HuH-7.5 (cell line): ENCODE measurements at regions not wholly inside any gene's neighbourhood (a gene's known extent, or its start where the extent isn't known, plus 50 kb on each side); places are given as distances from the start of the nearest gene placed in this dataset.

ENCODE experiments used
- DNase-seq: peaks from one replicate; pipeline ENCODE4 v3.0.0; 2011; ENCODE audit warnings: low spot score

DNA sequence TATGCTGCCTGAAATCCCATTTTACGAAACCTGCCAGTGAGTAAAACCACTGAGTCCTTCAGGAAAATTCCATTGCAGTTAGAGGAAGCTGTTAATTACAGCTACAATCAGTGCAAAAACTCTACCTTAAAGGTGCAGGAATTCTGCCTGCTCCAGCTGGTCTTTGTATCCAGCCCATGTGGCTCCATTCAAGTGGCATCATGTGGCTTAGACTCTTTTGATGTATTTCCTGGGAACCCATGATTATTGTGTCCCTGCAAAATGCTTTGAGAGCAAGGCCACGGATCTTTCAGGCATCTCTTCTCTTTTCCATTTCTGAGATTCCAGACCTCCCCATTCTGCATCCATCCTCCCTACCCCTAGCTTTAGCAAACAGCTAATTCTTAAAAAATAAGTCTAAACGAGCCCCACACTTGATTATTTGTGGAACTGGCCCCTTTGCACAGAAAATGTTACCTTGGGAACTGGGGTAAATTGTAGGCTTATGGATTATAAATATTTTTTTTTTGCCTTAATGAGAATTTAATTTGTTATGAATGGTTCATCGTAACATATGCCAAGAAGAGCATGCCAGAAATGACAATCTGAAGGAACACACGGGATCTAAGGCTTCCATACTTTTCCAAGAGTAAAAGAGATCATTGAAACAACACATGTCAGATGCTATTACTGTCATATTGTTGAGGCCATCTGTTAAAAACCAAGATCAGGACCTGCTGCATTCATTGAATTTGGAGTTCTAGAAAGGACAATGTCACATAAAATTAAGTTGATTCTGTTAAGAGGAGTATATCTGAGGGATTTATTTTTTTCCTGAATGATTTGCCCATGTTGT lies 144.6 kb downstream of the TPH2 start:
- DNase-seq, result no peak

DNA sequence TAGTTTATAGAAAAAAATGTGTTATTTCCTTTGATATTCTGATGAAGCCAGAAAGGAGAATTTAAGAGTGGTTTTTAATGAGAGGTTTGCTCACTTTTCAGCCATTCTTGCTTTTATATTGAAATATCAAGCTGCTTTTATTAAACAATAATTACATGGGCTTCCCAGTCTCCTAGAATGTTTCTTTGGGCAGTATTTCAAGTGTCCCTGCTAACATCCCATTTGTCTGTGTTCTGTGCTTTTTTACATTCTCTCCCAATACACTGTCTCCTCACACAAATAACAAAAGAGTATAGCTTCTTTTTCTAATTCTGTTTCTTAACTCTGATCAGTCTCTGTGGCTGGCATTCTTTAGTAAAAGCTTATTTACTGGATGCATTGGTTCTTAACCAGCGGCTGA lies 145.4 kb downstream of the TPH2 start:
- no peak for DNase-seq

DNA sequence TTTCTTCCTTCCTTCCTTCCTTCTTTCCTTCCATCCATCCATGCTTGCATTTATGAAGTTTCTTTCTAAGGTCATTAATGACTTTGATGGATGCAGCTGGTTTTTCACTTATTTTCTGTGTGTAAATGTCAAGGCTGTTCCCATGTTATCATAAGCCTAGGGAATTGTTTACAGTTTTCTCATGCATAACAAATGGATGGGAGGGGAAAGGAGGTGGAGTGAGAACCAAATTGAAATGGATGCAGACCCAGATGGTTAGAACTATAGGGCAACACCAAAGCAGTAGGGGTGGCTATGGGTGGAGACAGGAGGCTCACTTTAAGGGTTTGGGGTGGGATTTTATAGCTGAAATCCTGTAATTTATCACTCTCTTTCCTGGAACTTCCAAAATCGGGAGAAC lies 146.2 kb downstream of the TPH2 start:
- DNase-seq, result no peak

DNA sequence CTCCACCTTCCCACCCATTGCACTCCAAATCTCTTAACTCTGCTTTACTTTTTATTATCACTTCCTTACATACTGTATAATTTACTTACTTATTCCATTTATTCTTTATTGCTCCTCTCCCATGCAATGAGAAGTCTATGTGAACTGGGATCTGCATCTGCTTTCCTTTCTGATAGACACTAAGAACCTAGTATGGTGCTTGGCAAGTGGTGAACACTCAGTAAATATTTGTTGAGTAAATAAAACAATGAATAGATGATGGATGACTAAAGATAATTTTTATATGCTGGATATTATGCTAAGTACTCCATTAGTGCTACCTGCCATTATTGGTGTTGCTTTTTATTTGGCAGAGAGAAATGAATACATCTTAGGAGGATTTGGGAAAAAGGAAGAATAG lies 151.0 kb downstream of the TPH2 start:
- no peak for DNase-seq

- DNase-seq, result no peak
Observed at GRCh38 chr12:72093424-72093823, 154.8 kb downstream of the TPH2 start.

DNA sequence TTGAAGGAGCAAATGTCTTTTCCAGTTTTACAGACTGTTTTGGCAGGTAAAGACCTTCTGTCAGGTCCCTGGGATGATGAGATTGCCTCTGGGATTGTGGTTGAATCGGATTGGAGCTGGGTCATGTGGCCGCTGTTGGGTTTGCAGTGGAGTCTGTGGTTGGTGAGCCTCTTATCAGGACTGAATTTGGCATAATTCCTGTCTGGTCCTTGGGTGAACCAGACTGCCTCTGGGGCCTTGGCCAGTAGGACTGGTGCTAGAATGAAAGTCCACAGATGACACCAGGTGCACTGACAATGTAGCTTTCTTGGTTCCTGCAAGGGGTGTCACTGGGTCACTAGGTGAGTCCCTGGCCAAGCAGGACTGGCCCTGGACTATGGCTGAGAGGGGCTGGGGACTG lies 155.3 kb downstream of the TPH2 start:
- no peak for DNase-seq

- DNase-seq, result no peak
Observed at GRCh38 chr12:72094490-72094889, 155.8 kb downstream of the TPH2 start.

GRCh38 chr12:72095025-72095424 lies 156.4 kb downstream of the TPH2 start:
- no peak for DNase-seq

GRCh38 chr12:72098622-72099021 lies 160.0 kb downstream of the TPH2 start:
- DNase-seq, result no peak

- no peak for DNase-seq
Observed at GRCh38 chr12:72100854-72101253, 162.2 kb downstream of the TPH2 start.

- no peak for DNase-seq
Observed at GRCh38 chr12:72102150-72102549, 163.5 kb downstream of the TPH2 start.

- DNase-seq, result no peak
Observed at GRCh38 chr12:72105849-72106248, 166.3 kb upstream of the TRHDE start.

GRCh38 chr12:72110937-72111650 lies 161.1 kb upstream of the TRHDE start:
- DNase-seq, result no peak

GRCh38 chr12:72111706-72112105 lies 160.5 kb upstream of the TRHDE start:
- no peak for DNase-seq

DNA sequence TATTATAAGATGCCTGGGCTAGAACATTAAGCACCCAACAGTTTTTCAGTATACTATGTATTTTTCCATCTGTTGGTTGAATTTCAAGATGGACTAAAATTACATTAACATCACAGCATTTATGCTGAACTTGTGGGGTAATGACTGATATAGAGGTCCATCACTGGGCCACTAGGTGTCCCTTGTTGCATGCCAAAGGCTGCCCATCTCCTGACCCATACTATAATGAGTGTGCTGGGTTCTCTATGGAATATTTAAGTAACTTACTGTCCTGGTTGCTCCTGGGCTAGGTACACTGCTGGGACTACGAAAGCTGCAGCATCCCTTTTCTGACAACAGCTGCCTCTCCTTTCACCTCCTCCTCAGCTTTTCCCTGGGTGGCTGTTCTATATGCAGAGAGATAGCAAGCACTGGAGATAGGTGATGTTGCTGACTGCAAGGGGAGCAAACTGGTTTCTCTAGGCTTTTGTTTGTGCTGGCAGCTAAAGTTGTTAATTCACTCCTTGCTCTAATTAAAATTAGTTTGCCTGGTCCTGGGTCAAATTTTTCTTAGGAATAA lies 138.6 kb upstream of the TRHDE start:
- no peak for DNase-seq

DNA sequence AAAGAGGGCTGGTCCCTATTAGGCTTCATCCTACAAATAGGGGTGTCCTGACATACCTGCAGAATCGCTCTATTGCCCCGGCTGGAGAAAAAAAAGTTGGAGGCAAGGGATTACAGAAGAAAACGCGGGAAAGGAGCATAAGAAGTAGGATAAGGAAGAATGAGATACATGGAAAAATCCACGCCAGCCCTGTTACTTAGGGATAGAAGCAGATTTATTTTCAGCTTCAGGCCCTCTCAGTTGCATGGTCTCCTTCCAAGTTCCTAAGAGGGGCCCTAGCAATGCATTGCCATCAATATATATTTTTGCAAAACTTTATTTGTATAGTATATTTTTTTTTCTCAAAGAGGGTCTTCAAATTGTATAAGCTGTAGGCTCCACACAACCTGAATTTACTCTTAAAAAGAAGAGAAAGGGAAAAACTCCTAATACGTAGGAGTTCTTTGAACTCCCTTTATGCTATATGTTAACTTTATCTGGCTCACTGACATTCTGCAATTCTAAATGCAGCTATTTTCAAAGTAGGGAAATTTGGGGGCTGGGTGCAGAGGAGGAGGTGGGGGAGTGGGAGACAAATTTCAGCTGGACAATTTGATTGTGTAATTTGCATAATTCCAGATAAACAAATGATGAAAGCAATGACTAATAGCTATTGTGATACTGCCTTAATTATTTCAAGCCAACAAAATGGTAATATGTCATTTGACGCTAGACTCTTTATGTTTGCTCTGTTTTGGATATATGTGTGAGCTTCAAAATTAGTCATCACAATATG lies 137.7 kb upstream of the TRHDE start:
- no peak for DNase-seq

- DNase-seq, result no peak
Observed at GRCh38 chr12:72135021-72135301, 137.2 kb upstream of the TRHDE start.

DNA sequence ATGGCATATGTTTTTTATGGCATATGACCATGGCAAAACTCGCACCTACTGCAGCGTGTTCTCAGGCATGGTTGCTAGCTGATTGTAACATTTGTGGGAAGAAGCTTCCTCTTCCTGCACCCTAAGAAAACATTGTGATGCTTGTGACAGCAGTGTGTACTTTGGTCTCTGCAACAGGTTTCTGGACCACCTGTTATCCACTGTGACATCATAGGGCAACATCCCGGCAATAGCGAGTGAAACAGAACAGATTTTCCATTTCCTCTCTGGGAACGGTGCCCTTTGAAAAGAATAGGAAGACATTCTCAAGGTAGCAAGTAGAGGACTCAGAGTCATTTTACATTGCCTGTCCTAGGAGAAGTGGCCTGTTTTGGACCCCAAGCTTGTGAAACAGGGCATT lies 135.4 kb upstream of the TRHDE start:
- no peak for DNase-seq

- no peak for DNase-seq
Observed at GRCh38 chr12:72139411-72139810, 132.8 kb upstream of the TRHDE start.

DNA sequence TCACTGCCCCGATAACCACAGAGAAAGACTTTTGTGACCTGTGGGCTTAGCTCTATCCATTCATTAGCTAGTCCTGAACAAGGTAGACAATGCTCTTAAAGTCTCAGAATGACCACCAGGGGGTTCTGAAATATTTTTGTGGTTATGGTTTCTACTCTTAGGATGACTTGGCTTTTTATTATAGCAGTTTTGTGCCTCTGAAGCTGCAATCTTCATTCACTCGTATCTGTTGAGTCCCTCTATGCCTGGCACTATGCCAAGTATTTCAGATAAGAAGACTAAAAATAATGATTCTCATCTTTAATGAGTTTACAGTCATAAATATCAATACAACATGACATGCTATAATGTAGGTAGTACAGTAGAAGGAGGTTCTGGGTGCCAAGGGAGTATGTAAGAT lies 130.8 kb upstream of the TRHDE start:
- DNase-seq, result peak; percentile 10

DNA sequence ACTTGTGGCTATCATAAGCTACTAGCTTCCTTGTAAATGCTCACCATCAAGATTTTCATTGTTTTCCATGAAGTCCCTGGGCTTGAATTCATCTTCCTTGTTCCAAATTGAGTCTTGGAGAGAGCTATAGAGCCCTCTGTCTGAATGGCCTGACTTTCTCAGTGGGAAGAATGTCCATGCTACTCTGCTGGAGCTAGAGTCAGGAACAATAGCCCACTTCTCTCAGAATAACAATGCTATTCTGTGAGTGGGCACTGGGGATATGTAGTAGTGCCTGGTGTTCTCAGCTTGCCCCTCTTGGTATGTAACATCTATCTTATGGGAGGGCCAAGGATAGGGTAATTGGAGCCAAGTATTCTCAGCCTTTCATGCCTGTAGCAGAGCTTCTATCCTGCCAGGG lies 127.6 kb upstream of the TRHDE start:
- DNase-seq, result no peak

DNA sequence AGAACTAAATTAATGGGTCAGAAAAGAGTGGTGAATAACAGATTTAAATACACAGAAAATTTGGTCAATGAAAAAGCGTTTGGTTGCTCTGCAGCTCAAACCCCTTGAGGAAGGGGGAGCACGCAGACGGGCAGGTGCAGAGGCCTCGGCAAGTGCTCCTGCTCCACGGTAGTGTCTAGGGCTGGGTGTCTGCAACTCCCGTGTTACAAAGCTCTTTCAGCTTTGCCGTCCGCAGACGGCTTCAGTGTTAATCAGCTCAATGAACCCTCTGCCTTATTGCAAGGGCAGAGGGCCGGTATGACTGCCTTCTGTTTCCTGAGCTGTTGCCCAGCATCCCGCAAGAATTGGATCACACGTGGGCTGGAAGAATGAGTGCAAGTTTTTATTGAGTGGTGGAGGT lies 125.7 kb upstream of the TRHDE start:
- no peak for DNase-seq

GRCh38 chr12:72148709-72149108 lies 123.5 kb upstream of the TRHDE start:
- no peak for DNase-seq
